ENCODE measurements at regions not wholly inside any gene's neighbourhood (a gene's known extent, or its start where the extent isn't known, plus 50 kb on each side); places are given as distances from the start of the nearest gene placed in this dataset.

DNA sequence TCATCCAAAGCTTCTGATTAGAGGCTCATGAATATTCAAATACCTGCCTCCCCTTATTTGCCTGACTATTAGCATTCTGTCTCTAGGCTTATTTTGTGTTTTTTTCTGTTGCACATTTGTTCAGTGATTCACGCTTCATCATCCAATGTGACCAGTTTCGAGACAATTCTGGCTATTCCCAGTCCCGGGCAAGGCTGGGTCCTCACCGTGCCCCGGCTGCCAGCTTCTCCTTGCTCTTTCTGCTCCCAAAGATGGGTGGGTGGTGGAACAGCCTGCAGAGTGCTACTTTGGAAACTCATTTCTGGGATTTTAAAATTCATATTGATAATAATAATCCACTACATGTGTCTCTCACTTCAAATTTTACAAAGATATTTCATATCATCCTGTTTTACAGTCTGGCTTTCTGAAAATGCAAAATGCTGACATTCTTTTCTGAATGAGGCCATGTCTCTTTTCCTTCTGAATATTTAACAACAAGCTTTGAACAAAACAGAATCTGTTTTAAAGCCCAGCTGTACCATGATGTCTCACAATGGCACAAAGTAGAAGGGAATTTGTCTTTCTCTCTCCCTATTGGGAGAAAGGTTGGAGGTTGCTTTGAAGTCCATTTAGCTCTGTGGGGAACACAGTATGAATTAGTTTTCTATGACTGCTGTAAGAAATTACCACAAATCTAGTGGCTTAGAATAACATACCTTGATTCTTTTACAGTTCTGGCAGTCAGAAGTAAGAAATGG lies 116.9 kb upstream of the CDH13 start (continued):
- TF ChIP-seq, protein P1, sequence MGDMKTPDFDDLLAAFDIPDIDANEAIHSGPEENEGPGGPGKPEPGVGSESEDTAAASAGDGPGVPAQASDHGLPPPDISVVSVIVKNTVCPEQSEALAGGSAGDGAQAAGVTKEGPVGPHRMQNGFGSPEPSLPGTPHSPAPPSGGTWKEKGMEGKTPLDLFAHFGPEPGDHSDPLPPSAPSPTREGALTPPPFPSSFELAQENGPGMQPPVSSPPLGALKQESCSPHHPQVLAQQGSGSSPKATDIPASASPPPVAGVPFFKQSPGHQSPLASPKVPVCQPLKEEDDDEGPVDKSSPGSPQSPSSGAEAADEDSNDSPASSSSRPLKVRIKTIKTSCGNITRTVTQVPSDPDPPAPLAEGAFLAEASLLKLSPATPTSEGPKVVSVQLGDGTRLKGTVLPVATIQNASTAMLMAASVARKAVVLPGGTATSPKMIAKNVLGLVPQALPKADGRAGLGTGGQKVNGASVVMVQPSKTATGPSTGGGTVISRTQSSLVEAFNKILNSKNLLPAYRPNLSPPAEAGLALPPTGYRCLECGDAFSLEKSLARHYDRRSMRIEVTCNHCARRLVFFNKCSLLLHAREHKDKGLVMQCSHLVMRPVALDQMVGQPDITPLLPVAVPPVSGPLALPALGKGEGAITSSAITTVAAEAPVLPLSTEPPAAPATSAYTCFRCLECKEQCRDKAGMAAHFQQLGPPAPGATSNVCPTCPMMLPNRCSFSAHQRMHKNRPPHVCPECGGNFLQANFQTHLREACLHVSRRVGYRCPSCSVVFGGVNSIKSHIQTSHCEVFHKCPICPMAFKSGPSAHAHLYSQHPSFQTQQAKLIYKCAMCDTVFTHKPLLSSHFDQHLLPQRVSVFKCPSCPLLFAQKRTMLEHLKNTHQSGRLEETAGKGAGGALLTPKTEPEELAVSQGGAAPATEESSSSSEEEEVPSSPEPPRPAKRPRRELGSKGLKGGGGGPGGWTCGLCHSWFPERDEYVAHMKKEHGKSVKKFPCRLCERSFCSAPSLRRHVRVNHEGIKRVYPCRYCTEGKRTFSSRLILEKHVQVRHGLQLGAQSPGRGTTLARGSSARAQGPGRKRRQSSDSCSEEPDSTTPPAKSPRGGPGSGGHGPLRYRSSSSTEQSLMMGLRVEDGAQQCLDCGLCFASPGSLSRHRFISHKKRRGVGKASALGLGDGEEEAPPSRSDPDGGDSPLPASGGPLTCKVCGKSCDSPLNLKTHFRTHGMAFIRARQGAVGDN (CRISPR knock-in tag; IDR thresholded peaks at IDR 0.05) = no peak
- TF ChIP-seq, protein P2, sequence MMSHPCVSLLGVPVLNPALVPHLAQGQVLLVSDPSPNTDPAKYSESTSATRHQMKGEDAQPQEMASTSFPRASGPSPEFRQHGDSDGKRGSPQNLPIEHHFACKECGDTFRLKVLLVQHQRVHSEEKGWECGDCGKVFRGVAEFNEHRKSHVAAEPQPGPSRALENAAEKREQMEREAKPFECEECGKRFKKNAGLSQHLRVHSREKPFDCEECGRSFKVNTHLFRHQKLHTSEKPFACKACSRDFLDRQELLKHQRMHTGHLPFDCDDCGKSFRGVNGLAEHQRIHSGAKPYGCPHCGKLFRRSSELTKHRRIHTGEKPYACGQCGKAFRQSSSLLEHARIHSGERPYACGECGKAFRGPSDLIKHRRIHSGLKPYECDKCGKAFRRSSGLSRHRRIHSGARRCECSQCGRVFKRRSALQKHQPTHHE (CRISPR knock-in tag; IDR thresholded peaks at IDR 0.05; ENCODE audit: borderline replicate concordance) = no peak
- TF ChIP-seq ZNF577 (CRISPR knock-in tag; IDR thresholded peaks at IDR 0.05; ENCODE audit: borderline replicate concordance, low read depth) (no peak), ZNF44 (CRISPR knock-in tag; IDR thresholded peaks at IDR 0.05) (no peak), RFX5 (IDR thresholded peaks at IDR 0.05; ENCODE audit: low read depth, low read length) (no peak)
